Fibroblast of lung (primary cell): ENCODE measurements at regions not wholly inside any gene's neighbourhood (a gene's known extent, or its start where the extent isn't known, plus 50 kb on each side); places are given as distances from the start of the nearest gene placed in this dataset.

Experiments used
- DNase-seq, 2 donors: peaks; one replicate each; pipeline versions ENCODE4 v3.0.0 to v3.0.0-alpha.2; 2010; ENCODE audit warnings: low read depth in 2 of 2
- H2AFZ ChIP-seq: 2 replicates; pipeline ENCODE4 v1.5.1; 2012; ENCODE audit warnings: low read length, control low read depth, inconsistent platforms
- H3K27ac ChIP-seq: 2 replicates; pipeline ENCODE4 v1.5.1; 2011; ENCODE audit warnings: low read length, control low read depth; ENCODE audit not compliant: insufficient read depth
- H3K27me3 ChIP-seq: 2 replicates; pipeline ENCODE4 v1.5.1; 2011; ENCODE audit warnings: mild to moderate bottlenecking, low read length; ENCODE audit not compliant: control insufficient read depth, insufficient read depth
- H3K36me3 ChIP-seq: 2 replicates; pipeline ENCODE4 v1.5.1; 2011; ENCODE audit warnings: low read length; ENCODE audit not compliant: control insufficient read depth, insufficient read depth
- H3K4me1 ChIP-seq: 2 replicates; pipeline ENCODE4 v1.5.1; 2011; ENCODE audit warnings: low read length; ENCODE audit not compliant: control insufficient read depth, insufficient read depth; ENCODE audit errors: extremely low read depth
- H3K4me2 ChIP-seq: 2 replicates; pipeline ENCODE4 v1.5.1; 2011; ENCODE audit warnings: low read length, control low read depth; ENCODE audit not compliant: insufficient read depth; ENCODE audit errors: extremely low read depth
- H3K4me3 ChIP-seq, 4 experiments: fragments of 200-600 bp in 1 of 4; sonication (generic) in 1 of 4; replicated peaks in 1 of 4; 2 replicates each; pipeline ENCODE4 v1.5.1; 2011 to 2016; ENCODE audit warnings: low read length in 4 of 4, low read depth in 3 of 4, mild to moderate bottlenecking in 3 of 4, control low read depth in 2 of 4, inconsistent platforms in 1 of 4, mixed read lengths in 1 of 4; ENCODE audit not compliant: insufficient read depth in 1 of 4; ENCODE audit errors: control extremely low read depth in 1 of 4
- H3K79me2 ChIP-seq: 2 replicates; pipeline ENCODE4 v1.5.1; 2012; ENCODE audit warnings: mild to moderate bottlenecking, low read length, inconsistent platforms; ENCODE audit not compliant: control insufficient read depth, insufficient read depth
- H3K9ac ChIP-seq: 2 replicates; pipeline ENCODE4 v1.5.1; 2011; ENCODE audit warnings: mild to moderate bottlenecking, low read length, control low read depth; ENCODE audit not compliant: insufficient read depth
- H3K9me3 ChIP-seq: 2 replicates; pipeline ENCODE4 v1.5.1; 2012; ENCODE audit warnings: low read depth, low read length; ENCODE audit not compliant: control insufficient read depth, insufficient read depth
- H4K20me1 ChIP-seq: 2 replicates; pipeline ENCODE4 v1.5.1; 2011; ENCODE audit warnings: low read length; ENCODE audit not compliant: control insufficient read depth, insufficient read depth; ENCODE audit errors: extremely low read depth
- EZH2 ChIP-seq: IDR thresholded peaks from 2 replicates; pipeline ENCODE4 v1.5.1; 2012; ENCODE audit warnings: low read length, control low read depth, mild to moderate bottlenecking; ENCODE audit errors: missing control alignments
- TF ChIP-seq, protein P1 (sequence below), 2 donors: IDR thresholded peaks in 1 of 2; conservative IDR thresholded peaks in 1 of 2; 1 replicate in 1 of 2; 2 replicates in 1 of 2; pipeline ENCODE4 v1.5.1; 2011 to 2012; ENCODE audit warnings: low read length in 2 of 2, control low read depth in 1 of 2, inconsistent platforms in 1 of 2, low read depth in 1 of 2, mild to moderate bottlenecking in 1 of 2

GRCh38 chr4:145414841-145415240, 66.8 kb upstream of the SMAD1 start:
- Histone ChIP-seq H3K79me2 (no peaks in the 10 kb centered on the region), H3K27me3 (no peaks in the 10 kb centered on the region), H2AFZ (no peak overlapping the region), H3K9ac (no peak overlapping the region), H3K36me3 (no peaks in the 10 kb centered on the region), H3K4me3 (no peak overlapping the region), H3K9me3 (no peaks in the 10 kb centered on the region), H3K4me2 (no peak overlapping the region), H4K20me1 (no peaks in the 10 kb centered on the region), H3K4me1 (no peaks in the 10 kb centered on the region), H3K27ac (no peak overlapping the region)
- no peak for DNase-seq
- TF ChIP-seq EZH2: no peak
- TF ChIP-seq, protein P1, sequence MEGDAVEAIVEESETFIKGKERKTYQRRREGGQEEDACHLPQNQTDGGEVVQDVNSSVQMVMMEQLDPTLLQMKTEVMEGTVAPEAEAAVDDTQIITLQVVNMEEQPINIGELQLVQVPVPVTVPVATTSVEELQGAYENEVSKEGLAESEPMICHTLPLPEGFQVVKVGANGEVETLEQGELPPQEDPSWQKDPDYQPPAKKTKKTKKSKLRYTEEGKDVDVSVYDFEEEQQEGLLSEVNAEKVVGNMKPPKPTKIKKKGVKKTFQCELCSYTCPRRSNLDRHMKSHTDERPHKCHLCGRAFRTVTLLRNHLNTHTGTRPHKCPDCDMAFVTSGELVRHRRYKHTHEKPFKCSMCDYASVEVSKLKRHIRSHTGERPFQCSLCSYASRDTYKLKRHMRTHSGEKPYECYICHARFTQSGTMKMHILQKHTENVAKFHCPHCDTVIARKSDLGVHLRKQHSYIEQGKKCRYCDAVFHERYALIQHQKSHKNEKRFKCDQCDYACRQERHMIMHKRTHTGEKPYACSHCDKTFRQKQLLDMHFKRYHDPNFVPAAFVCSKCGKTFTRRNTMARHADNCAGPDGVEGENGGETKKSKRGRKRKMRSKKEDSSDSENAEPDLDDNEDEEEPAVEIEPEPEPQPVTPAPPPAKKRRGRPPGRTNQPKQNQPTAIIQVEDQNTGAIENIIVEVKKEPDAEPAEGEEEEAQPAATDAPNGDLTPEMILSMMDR (conservative IDR thresholded peaks at IDR 0.05 in 1 of 2, IDR thresholded peaks at IDR 0.05 in 1 of 2; ENCODE audit: low read depth in 1 of 2, low read length in 2 of 2): no peak

DNA sequence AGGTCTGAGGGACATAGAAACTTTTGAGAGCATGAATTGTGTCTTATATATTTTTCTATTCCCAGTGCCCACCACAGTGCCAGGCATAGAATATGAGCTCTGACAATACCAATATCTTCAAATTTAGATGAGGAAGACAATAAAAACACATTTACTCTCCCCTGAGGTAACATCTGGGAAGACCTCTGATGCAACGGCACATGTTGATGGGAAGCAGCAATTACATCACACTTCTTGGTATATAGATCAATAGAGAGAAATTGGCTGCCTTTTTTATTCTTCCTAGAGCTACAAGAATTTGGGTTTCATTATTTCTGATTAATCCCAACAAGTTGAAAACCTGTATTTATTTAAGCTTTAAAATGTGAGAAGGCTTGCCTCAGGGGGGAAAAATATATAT, 67.4 kb upstream of the SMAD1 start:
- no peak for DNase-seq
- Histone ChIP-seq H3K79me2 (no peaks in the 10 kb centered on the region), H3K4me1 (no peaks in the 10 kb centered on the region), H3K4me2 (no peak overlapping the region), H3K4me3 (no peak overlapping the region), H3K27me3 (no peaks in the 10 kb centered on the region), H3K36me3 (no peaks in the 10 kb centered on the region), H3K27ac (no peak overlapping the region), H2AFZ (no peak overlapping the region), H4K20me1 (no peaks in the 10 kb centered on the region), H3K9ac (no peak overlapping the region), H3K9me3 (no peaks in the 10 kb centered on the region)
- TF ChIP-seq, protein P1 (conservative IDR thresholded peaks at IDR 0.05 in 1 of 2, IDR thresholded peaks at IDR 0.05 in 1 of 2; ENCODE audit: low read depth in 1 of 2, low read length in 2 of 2): no peak
- no peak for TF ChIP-seq EZH2

DNA sequence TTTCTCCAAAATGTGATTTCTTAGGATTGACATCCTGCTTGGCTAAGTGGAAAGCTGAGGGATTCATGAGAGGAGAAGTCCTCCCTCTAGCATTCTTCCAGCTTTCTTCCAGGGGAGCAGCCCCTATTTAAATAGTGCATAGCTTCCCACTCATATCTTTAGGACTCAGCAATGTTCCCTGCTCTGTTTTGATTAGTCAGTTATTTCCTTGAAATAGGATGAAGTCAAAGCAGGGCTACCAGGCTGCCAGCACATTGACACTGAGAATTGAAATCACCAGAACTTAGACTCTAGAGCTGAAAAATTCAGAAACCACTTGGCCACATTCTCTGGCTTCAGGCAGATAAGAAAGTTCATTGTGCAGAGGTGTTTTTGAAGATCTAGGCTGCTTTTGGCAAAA, 74.7 kb upstream of the SMAD1 start:
- no peak overlapping the region for H3K9ac ChIP-seq
- no peaks in the 10 kb centered on the region for H4K20me1 ChIP-seq
- H3K4me1 ChIP-seq: no peaks in the 10 kb centered on the region
- no peak overlapping the region for H2AFZ ChIP-seq
- no peak overlapping the region for H3K4me2 ChIP-seq
- no peak overlapping the region for H3K27ac ChIP-seq
- TF ChIP-seq, protein P1 (conservative IDR thresholded peaks at IDR 0.05 in 1 of 2, IDR thresholded peaks at IDR 0.05 in 1 of 2; ENCODE audit: low read depth in 1 of 2, low read length in 2 of 2): no peak
- TF ChIP-seq EZH2: no peak
- H3K79me2 ChIP-seq: no peaks in the 10 kb centered on the region
- no peaks in the 10 kb centered on the region for H3K9me3 ChIP-seq
- no peaks in the 10 kb centered on the region for H3K27me3 ChIP-seq
- peak in 1 of 2 donors; percentile 10 for DNase-seq
- H3K4me3 ChIP-seq: no peak overlapping the region
- no peaks in the 10 kb centered on the region for H3K36me3 ChIP-seq
